HG02678 (cell line): ENCODE measurements at regions not wholly inside any gene's neighbourhood (a gene's known extent, or its start where the extent isn't known, plus 50 kb on each side); places are given as distances from the start of the nearest gene placed in this dataset.

Experiments used
- ATAC-seq: cut with Tn5 transposase; IDR thresholded peaks from one replicate; pipeline ENCODE4 v1.9.1; 2021; ENCODE audit warnings: mild to moderate bottlenecking, moderate library complexity; ENCODE audit not compliant: unreplicated experiment

DNA sequence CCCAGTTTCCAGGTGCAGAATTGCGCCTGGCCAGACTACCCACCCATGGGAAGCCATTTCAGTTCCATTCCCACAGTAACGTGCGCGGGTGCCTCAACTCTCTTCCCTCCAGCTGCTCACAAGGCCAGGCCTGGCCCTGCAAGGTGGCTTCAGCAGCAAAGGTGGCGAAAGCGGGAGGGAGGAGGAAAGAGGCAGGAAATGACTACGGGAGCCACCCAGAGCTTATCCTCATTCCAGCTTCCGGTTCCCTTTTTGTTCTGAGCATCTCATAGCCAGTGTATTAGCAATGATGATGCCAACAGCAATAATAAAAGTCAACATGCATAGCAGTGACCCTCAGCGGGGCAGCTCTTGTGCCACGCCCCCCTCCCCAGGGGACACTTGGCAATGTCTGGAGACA lies 101.5 kb upstream of the BOD1 start:
- no peak for ATAC-seq

DNA sequence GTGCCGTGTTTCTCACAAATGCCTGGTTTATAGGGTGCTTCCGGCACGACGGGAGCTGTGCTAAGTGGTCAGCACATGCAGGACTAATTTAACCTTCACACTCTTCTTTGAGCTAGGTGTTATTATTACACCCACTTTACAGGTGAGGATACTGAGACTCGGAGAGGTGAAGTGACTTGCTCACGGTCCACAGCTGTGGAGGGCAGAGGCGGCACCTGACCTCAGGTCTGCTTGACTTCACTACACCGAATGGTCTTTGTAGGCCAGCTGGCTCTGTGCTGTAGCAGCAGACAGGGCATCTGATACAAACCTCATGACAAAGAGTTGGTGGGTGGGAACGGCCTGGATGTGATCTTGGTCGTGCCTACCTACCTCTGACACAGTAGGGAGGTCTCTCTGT lies 102.0 kb upstream of the BOD1 start:
- no peak for ATAC-seq

DNA sequence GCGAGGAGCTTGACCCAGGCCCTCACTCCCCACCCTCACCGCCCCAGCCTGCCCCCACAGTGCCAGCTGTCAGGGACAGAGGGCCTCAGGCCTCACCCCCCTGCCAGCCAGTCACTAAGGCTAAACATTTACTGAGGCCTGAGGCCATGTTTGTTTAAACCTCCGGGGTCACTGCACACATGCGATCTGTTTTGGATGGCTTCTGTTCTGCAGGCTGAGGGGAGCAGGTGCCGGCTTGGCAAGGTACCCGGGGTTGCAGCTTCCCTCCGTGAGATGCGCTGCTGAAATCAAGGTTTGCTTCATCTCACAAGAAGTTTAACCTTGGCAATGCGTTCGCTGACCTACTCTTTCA lies 103.3 kb upstream of the BOD1 start:
- ATAC-seq, result no peak

DNA sequence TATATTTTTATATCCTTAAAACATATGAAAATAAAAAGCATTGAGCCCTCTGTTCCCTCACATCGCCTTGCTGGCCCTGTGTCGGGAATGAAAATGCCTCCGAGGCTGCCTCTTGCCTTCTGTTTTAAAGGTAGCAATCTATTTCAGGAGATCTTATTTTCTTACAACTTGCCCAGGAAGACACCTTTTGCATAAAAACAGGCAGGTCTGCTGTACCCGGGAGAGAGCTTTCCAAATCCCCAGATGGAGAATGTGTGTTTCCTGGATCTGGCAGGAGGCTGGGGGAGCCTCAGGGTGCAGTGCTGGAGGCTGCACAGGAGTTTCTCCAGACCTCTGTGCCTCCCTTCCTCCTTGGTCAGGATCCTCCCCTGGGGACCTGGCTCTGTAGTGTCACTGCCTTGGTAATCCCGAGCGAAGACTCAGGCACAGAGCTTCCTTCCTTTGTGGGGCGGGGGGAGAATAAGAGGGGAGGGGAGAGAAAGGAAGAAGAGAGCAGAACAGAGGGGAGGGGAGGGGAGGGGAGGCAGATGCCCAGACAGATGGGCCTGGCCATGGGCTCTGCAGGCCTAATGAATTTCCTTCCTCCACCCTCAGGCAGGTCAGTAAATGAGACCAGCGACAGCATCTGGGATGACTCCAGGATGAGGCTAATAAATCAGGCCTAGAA lies 104.0 kb upstream of the BOD1 start:
- ATAC-seq, result no peak

DNA sequence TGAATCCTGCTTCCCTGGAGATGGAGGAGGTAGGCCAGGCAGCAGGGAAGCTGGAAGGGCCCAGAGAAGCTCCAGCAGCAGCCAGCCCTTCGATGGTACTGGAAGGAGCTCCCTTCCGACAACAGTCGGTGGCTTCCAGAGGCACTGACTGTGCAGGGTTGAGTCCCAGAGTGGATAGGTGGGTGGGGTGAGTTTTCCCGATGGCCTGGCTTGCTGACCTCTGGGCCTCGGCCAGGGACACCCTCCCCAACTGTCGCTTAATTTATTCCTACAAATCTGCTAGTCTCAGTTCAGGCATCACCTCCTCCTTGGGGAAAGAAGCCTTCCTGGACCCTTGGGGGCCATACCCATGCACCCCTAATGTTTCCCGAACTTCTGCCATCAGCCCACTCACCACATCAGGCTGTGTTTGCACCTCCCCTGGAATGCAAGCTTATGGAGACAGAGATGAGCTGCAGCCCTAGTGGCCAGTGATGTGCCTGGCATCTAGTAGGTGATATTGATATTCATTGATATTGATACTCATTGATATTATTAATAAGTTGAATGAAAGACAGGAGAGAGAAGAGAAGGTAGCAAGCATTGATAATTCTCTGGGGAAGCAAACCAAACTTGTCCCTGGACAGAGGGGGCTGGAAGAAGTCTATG lies 104.6 kb upstream of the BOD1 start:
- no peak for ATAC-seq

DNA sequence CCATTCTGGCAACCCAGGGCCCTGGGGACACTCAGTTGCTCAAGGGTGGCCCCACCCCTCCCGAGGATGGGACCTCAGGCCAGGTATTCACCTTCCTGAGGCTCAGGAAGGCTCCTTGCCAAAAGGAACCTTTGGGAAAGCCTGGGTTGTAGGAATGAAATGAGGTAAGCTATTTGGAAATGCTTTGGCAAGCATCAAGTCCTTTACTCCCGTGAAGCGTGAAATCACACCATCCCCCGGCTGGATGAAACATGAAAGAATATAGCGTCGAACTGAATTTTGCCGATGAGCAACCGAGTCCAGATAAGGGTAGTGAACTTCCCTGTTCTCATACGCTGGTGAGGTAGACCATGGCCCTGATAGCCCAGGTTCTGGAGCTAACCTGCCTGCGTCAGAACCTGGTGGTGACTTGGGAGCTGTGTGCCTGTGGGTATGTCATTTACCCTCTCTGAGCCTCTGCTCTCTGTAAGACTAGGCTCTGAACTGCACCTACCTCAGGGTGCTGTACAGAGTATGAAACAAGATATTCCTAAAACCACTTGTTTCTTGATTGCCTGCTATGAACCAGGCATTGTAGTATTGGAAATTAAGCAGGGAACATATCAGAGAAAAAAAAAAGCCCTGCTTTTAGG lies 105.3 kb upstream of the BOD1 start:
- ATAC-seq, result no peak

DNA sequence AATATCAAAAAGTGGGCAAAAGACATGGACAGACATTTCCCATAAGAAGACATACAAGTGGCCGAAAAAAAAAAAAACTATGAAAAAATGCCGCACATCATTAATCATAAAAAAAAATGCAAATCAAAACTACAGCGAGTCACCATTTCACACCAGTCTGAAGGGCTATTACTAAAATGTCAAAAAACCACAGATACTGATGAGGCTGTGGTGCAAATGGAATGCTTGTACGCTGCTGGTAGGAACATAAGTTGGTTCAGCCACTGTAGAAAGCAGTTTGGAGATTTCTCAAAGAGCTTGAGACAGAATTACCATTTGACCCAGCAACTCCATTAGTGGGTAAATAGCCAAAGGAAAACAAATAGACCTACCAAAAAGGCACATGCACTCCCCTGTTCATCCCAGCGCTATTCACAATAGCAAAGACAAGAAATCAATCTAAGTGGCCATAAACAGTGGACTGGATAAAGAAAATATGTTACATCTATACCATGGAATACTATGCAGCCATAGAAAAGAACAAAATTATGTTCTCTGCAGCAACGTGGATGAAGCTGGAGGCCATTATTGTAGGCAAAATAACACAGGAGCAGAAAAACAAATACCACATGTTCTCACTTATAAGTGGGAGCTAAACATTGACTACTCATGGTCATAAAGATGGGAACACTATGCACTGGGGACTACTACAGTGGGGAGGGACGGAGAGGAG lies 110.6 kb upstream of the BOD1 start:
- no peak for ATAC-seq

DNA sequence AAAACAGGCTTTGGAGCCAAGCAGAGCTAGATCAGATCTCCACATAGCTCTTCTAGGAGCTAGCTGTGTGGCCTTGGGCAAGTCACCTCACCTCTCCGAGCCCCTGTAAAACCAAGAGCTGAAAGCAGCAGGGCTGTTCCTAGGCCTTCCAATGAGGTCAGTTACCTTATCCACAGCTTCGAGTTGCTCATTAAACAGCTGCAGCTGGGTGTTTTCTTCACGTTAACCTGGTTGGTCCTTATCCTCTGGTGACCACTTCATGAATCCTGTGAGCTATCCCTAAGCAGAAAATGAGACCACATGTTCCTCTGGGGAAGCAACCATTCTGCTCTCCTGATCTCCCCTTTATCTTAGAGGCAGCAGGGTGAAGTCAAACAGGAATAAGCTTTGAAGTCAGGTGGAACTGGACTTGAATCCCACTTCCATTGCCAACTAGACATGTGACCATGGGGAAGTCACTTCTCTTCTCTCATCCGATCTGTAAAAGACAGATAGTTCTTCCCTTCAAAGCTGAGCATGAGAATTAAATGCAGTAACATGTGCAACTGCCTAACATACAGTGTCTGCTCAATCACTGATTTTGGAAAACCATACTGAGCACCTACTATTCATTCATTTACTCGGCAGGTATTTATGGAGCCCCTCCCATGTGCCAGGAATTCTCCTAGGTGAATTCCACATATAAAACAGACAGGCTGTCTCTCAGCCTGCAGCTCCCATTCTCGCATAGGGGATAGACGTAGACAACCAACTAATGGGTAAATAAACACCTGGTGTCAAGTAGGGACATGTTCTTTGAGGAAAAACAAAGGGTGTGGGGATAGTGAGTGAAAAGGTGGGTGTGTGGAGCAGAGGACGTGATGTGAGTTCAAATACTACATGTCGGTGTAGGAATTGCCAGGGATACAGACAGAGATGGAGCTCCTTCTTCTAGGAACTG lies 111.7 kb upstream of the BOD1 start:
- no peak for ATAC-seq

DNA sequence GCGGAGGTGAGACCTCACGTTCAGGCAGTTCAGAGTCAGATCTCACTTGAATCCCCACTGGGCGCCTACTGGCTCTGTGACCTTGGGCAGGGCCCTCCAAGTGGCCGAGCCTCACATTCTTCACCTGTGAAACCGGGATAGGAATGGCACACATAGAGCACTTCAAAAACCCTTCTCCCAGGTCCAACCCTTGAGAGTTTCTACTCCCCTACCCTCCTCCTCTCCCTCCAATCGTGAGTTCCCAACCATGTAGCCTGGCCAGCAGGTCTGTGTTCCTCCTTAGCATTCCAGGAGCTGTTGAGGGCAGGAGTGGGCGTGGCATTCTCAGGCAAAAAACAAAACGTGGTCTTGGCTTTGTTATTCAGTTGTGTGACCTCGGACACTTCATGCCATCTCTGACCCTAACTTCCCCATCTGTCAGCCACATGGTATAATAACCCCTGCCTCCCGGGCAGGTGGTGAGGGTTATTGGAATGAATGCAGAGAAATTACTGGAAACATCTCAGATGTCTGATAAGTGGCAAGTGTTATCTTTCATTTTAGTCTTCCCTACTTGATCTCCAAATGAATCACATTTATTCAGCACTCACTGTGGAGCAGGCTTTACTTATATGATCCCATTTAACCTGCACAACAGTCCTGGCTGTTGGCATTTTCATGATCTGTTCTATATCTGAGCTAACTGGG lies 112.8 kb upstream of the BOD1 start:
- ATAC-seq, result no peak

DNA sequence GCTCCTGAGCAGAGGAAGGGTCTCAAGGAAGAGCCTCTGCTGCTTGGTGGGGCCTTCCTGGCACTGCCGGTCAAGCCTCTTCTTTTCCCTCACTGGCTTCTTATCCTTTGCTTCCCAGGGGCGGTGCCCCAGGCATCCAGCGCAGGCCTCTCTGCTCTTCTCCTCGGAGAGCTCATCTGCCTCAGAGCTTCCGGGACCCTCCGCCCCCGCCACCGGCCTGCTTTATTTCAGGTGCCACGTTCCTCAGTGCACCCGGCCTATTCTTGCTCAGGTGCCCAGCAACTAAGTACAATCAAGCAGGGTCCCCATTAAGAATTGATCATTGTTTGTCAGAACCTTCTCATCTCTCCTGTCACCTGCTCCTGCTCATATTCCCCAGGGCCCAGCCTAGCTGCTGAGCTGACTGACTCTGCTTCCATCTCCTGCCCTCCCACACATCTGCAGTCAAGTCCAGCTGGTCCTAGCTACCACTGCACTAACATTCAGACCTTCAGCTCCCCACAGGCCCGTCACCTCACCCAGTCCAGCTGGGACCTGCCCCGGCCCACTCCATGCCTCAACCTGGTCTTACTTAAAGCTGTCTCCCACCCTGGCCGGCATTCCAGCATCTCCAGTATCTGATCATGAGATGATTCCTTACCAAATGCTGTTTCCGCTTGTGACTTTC lies 114.3 kb upstream of the BOD1 start:
- ATAC-seq, result no peak

DNA sequence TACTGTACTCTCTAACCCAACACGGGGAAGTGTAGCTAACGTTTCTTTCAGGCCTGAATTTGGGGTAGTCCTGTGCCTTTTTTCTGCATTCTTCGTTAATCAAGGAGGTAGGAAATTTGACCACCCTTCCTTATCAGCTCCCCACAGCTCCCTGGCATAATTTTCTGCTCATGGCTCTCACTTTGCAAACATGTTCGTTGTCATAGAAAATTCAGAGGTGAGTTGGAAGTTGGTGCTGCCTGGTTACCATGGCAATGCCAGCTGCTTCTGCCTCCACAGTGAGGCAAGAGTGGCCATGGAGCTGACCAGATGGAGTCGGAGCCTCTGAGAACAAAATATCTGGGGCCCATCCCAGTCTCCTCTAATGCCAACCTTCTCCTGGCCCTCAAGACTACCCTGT lies 116.6 kb upstream of the BOD1 start:
- no peak for ATAC-seq

DNA sequence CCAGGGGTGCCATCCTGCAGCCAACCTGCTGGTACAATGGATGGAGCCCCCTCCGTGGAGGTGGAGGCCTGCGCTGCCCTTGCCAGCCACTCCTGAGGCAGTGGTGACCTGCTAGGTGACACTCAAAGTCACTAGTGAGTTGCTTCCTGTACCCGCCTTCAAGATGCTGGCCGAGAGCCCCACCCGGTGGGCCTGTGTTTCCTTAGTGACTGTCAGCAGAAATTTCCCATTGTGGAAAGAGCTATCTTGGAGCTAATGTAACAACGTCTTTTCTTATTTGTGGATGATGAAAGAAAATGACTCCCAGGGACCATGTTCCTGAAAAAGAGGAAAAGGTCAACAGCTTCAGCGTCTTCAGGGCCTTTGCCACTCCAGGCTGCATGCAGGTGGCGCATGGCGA lies 117.0 kb upstream of the BOD1 start:
- no peak for ATAC-seq

DNA sequence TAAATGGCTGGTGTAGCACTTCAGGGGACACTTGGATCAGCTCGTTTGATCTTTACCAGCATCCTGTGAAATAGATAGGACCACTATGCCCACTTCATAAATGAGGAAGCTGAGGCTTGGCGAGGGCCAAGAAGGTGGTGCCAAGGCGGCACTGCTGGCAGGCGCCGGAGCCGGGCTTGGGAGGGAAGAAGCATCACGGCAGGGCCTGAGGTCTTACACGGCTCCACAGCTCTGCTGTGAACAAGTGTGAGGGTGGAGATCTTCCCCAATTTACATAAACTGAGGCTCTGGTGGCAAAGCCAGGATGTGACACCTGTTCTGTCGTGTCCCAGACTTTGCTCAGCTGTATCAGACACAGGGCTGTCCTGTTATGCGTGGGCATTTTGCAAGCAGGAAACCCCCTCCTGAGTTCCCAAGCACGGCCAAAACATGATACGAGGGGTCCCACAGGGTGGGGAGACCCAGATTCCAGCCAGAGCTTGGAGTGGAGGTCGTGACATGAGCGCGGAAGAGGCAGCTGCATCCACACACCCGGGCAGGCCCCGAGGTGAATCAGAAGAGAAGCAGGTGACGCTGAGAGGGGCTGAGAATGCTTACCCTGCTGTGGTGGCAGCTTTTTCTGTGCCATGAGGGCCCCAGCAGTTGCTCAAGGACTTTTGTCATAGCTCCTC lies 117.5 kb upstream of the BOD1 start:
- peak; percentile 70 for ATAC-seq

DNA sequence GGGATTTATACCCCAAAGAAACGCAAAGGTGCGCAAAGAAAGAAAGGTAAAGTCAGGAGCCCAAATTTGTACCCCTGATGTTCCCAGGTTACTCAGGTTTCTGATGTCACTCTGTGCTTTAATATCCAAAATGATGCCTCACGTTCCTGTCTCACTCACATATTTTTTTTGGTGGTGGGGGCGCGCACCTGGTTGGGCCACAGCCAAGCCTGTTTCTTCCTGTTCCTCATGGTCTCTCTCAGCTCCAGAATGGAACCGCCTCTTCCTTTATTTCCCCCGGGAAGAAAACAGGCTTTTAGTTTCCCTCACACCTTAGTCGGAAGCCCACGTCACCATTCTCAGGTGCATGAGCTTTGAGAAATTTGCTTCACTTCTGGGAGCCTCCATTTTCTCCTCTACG lies 118.3 kb upstream of the BOD1 start:
- ATAC-seq, result no peak

DNA sequence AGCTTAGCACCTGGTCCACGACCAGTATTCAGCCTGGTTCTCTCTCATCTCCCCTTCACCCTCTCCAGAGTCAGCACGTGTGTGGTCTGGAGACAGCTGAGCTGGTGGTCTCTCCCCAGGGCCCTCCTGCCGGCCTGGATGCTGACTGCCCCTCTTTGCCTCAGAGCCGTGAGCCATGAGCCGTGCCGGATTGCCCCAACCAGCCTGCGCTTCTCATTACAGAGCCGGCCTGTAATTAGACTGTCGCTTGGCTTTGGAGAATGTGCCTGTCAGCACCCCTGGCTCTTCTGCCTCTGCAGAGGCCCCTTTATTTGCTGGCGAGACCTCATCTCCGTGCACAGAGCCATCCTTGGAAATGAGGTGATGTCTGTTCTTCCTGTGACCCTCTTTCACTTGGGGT lies 118.7 kb upstream of the BOD1 start:
- no peak for ATAC-seq

DNA sequence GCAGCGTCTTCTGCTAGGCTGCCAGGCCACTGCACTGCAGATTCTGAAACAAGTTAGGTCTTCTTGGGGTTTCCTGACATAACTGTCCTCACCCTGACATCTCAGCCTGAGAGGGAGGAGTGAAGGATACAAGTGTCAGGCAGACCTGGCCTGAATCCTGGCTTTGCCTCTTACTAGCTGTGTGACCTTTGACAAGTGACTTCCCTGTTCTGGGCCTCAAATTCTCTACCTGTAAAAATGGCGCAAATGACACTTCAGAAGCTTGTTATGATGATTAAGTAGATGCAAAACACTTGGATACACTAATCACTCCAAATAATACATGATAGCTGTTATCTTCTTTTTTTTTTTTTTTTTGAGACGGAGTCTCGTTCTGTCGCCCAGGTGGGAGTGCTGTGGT lies 119.2 kb upstream of the BOD1 start:
- no peak for ATAC-seq

DNA sequence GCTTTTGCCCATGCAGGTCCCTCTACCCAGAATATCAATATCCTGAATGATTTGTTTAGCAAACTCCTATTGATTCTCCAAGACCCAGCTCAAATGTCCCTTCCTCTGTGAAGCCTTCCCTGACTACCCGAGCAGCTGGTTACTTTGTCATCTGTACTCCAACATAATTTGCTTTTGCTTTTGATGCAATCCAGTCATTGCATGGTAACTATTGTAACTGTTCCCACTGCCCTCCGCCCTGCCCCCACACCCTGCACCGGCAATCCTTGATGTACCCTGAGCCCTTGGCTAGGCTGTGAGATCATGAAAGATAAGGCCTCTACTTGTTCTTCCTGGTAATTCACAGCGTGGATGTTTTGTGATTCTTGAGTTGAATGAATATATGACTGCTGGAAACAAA lies 119.9 kb upstream of the BOD1 start:
- ATAC-seq, result no peak

DNA sequence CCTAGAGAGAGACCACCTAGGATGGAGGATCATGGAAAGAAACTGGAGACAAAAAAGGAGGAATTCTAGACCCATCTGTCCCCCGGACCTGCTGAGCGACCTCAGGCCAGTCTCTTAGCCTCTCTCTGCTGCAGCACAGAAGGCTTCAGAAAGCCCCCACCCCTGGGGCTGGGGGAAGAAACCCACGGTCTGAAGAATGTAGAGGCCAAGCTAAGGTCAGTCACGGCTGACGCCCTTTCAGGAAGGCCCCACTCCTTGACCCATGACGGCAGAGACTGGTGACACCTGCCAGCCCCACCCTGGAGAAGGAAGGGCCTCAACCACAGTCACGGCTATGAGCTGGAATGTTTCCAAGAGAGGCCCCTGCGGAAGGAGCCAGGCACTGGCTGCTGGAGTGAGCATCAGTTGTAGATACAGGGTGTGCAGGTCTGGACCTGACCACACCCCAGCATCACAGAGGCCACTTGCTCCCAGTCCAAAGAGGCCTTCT lies 120.5 kb upstream of the BOD1 start:
- ATAC-seq, result peak; percentile 79

DNA sequence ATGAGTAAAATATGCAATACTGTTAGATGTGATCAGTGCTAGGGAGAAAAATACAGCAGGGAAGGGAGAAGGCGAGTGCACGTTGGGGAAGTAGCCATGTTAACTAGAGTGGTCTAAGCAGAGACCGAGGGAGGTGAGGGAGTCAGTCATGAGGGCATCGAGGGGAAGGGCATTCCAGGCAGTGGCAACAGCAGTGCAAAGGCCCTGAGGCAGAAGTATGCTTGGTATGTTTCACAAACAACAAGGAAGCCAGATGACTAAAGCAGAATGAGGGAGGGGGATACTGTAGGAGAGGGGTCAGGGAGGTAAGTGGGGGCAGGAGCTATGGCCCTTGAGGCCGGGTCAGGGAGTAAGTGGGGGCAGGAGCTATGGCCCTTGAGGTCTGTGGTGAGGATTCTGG lies 123.3 kb upstream of the BOD1 start:
- ATAC-seq, result no peak
